Colonic mucosa (tissue), 4 donors: ENCODE measurements at regions not wholly inside any gene's neighbourhood (a gene's known extent, or its start where the extent isn't known, plus 50 kb on each side); places are given as distances from the start of the nearest gene placed in this dataset.
"Not testable (repeated sequence)": the region's sequence is repeated elsewhere in the genome, so short reads cannot be mapped to it uniquely, and the experiment has no call there.

Experiments
- DNase-seq: peaks from one replicate; pipeline ENCODE4 v3.0.0-alpha.2; 2020
- H3K27ac ChIP-seq: fragments of 200-600 bp; one replicate; pipeline ENCODE4 v1.8.0; 2021
- H3K27me3 ChIP-seq: fragments of 200-600 bp; one replicate; pipeline ENCODE4 v1.8.0; 2021
- H3K36me3 ChIP-seq: fragments of 200-600 bp; one replicate; pipeline ENCODE4 v1.8.0; 2021
- H3K4me1 ChIP-seq: fragments of 200-600 bp; one replicate; pipeline ENCODE4 v1.8.0; 2021; ENCODE audit warnings: mild to moderate bottlenecking
- H3K4me3 ChIP-seq: fragments of 200-600 bp; one replicate; pipeline ENCODE4 v1.8.0; 2021
- H3K9ac ChIP-seq, 2 donors: one replicate each; pipeline ENCODE4 v1.7.0; 2013; ENCODE audit warnings: control low read depth in 2 of 2, low read depth in 2 of 2, low read length in 2 of 2
- H3K9me3 ChIP-seq: fragments of 200-600 bp; one replicate; pipeline ENCODE4 v1.8.0; 2021
- intact Hi-C: fragments of 100-400 bp; cut with DNase I; formaldehyde crosslinking; loops from one replicate; pipeline ENCODE4 v1.14.1; 2022
- donor health status: healthy.
- donor health status: DM: no; HTN: no; CAD: no.
- donor health status: DM: no; HTN: no; CAD: no.

GRCh38 chr13:16201202-16201601 is 2980.4 kb downstream of the TUBA3C start:
- H3K27ac ChIP-seq, H3K27me3 ChIP-seq, intact Hi-C loops, H3K9ac ChIP-seq, H3K9me3 ChIP-seq, H3K36me3 ChIP-seq, H3K4me1 ChIP-seq, H3K4me3 ChIP-seq: not testable (repeated sequence)
- peak; percentile 15 for DNase-seq

GRCh38 chr13:16160609-16161008 is 3021.0 kb downstream of the TUBA3C start:
- H3K36me3 ChIP-seq, H3K9ac ChIP-seq, H3K27ac ChIP-seq, H3K4me1 ChIP-seq, H3K4me3 ChIP-seq, H3K9me3 ChIP-seq, H3K27me3 ChIP-seq, DNase-seq, intact Hi-C loops: not testable (repeated sequence)

- DNase-seq, H3K27me3 ChIP-seq, intact Hi-C loops, H3K27ac ChIP-seq, H3K36me3 ChIP-seq, H3K9me3 ChIP-seq, H3K9ac ChIP-seq, H3K4me1 ChIP-seq, H3K4me3 ChIP-seq: not testable (repeated sequence)
These were observed 3022.7 kb downstream of the TUBA3C start for GRCh38 chr13:16158958-16159357.

- H3K36me3 ChIP-seq, H3K4me3 ChIP-seq, H3K4me1 ChIP-seq, H3K27me3 ChIP-seq, H3K9ac ChIP-seq, intact Hi-C loops, H3K9me3 ChIP-seq, H3K27ac ChIP-seq, DNase-seq: not testable (repeated sequence)
These were observed 3023.6 kb downstream of the TUBA3C start for GRCh38 chr13:16158016-16158415.

- DNase-seq, intact Hi-C loops, H3K9me3 ChIP-seq, H3K9ac ChIP-seq, H3K4me1 ChIP-seq, H3K27me3 ChIP-seq, H3K27ac ChIP-seq, H3K36me3 ChIP-seq, H3K4me3 ChIP-seq: not testable (repeated sequence)
These were observed 3028.8 kb downstream of the TUBA3C start for GRCh38 chr13:16152849-16153248.

- DNase-seq, intact Hi-C loops, H3K4me3 ChIP-seq, H3K36me3 ChIP-seq, H3K4me1 ChIP-seq, H3K9me3 ChIP-seq, H3K27ac ChIP-seq, H3K9ac ChIP-seq, H3K27me3 ChIP-seq: not testable (repeated sequence)
These were observed 3030.3 kb downstream of the TUBA3C start for GRCh38 chr13:16151296-16151695.

GRCh38 chr13:16149415-16149814 is 3032.2 kb downstream of the TUBA3C start:
- H3K4me1 ChIP-seq, H3K4me3 ChIP-seq, DNase-seq, H3K9ac ChIP-seq, H3K36me3 ChIP-seq, intact Hi-C loops, H3K27ac ChIP-seq, H3K9me3 ChIP-seq, H3K27me3 ChIP-seq: not testable (repeated sequence)

- H3K27ac ChIP-seq, H3K4me3 ChIP-seq, H3K4me1 ChIP-seq, H3K9me3 ChIP-seq, H3K27me3 ChIP-seq, H3K36me3 ChIP-seq, intact Hi-C loops, H3K9ac ChIP-seq, DNase-seq: not testable (repeated sequence)
These were observed 3036.0 kb downstream of the TUBA3C start for GRCh38 chr13:16145652-16146051.

GRCh38 chr13:16141361-16141760 is 3040.3 kb downstream of the TUBA3C start:
- DNase-seq = not testable (repeated sequence)

GRCh38 chr13:16136846-16137245 is 3044.8 kb downstream of the TUBA3C start:
- intact Hi-C loops = not testable (repeated sequence)

More at GRCh38 chr13:16141361-16141760, 3040.3 kb downstream of the TUBA3C start:
- intact Hi-C loops, H3K9ac ChIP-seq, H3K9me3 ChIP-seq, H3K4me1 ChIP-seq, H3K27me3 ChIP-seq, H3K36me3 ChIP-seq, H3K27ac ChIP-seq, H3K4me3 ChIP-seq: not testable (repeated sequence)

GRCh38 chr13:16128675-16129074 is 3052.9 kb downstream of the TUBA3C start:
- H3K4me3 ChIP-seq, H3K27ac ChIP-seq, H3K9ac ChIP-seq, DNase-seq, H3K9me3 ChIP-seq, H3K4me1 ChIP-seq, intact Hi-C loops, H3K27me3 ChIP-seq, H3K36me3 ChIP-seq: not testable (repeated sequence)

More at GRCh38 chr13:16136846-16137245, 3044.8 kb downstream of the TUBA3C start:
- H3K27ac ChIP-seq, H3K27me3 ChIP-seq, H3K4me3 ChIP-seq, H3K4me1 ChIP-seq, DNase-seq, H3K9ac ChIP-seq, H3K36me3 ChIP-seq, H3K9me3 ChIP-seq: not testable (repeated sequence)

- H3K9me3 ChIP-seq, H3K27me3 ChIP-seq, H3K9ac ChIP-seq, intact Hi-C loops, H3K36me3 ChIP-seq, H3K4me3 ChIP-seq, H3K4me1 ChIP-seq, DNase-seq, H3K27ac ChIP-seq: not testable (repeated sequence)
These were observed 3068.2 kb downstream of the TUBA3C start for GRCh38 chr13:16113391-16113790.
